ENCODE measurements at regions not wholly inside any gene's neighbourhood (a gene's known extent, or its start where the extent isn't known, plus 50 kb on each side); places are given as distances from the start of the nearest gene placed in this dataset.
"Not testable (repeated sequence)": the region's sequence is repeated elsewhere in the genome, so short reads cannot be mapped to it uniquely, and the experiment has no call there.

DNA sequence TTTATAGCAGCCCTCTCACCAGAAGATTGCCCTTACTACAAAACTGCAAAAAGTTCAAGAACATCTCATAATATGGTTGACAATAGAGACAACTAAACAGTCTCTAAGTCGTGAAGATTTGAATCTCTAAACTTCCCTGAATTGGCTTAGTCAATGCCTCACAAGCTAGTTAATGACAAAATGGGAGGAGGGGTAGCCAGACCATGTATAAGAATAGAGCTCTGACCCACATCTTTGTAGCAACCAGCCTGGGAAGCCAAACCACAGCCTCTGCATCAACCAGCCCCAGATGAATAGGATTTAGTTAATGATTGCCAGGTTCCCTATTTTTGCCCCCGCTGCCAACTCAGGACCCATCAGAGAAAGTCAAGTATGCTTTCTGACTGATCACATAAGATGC is 1265.9 kb upstream of the PCDH10 start:
- DNase-seq (ENCODE audit: low read depth, low spot score); H3K36me3 ChIP-seq (ENCODE audit: insufficient read depth, low read length); H3K9me3 ChIP-seq (ENCODE audit: low read depth, low read length); H3K9ac ChIP-seq (ENCODE audit: insufficient read length); H3K27ac ChIP-seq; H3K4me3 ChIP-seq: not testable (repeated sequence)

DNA sequence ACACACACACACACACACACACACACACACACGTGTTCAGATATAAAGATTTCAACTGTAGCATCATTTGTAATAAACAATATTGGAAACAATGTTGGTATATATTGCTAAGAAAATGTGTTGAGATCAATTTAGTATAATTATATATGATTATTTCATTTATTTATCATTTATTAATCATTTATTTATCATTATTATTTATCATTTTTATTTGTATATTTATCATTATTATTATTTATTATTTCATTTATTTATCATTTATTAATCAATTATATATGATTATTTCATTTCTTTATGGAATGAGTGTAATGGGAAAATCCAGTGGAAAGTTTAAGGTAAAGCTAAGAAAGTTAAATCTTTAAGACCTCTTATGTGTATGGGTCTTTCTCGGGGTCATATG is 1223.4 kb upstream of the PCDH10 start:
- H3K27ac ChIP-seq; H3K4me3 ChIP-seq; H3K9me3 ChIP-seq (ENCODE audit: low read depth, low read length); H3K9ac ChIP-seq (ENCODE audit: insufficient read length); H3K36me3 ChIP-seq (ENCODE audit: insufficient read depth, low read length); DNase-seq (ENCODE audit: low read depth, low spot score): not testable (repeated sequence)

GRCh38 chr4:131967646-131968045 is 1181.4 kb upstream of the PCDH10 start:
- not testable (repeated sequence) for H3K27ac ChIP-seq; H3K9ac ChIP-seq (ENCODE audit: insufficient read length); H3K4me3 ChIP-seq; DNase-seq (ENCODE audit: low read depth, low spot score); H3K9me3 ChIP-seq (ENCODE audit: low read depth, low read length); H3K36me3 ChIP-seq (ENCODE audit: insufficient read depth, low read length)

GRCh38 chr4:131974730-131975129 is 1174.4 kb upstream of the PCDH10 start:
- Histone ChIP-seq H3K9ac (ENCODE audit: insufficient read length) (no peak overlapping the region), H3K27ac (no peak overlapping the region), H3K4me3 (no peak overlapping the region), H3K36me3 (ENCODE audit: insufficient read depth, low read length) (no peaks in the 10 kb centered on the region), H3K9me3 (ENCODE audit: low read depth, low read length) (no peaks in the 10 kb centered on the region)
- no peak for TF ChIP-seq POLR2AphosphoS5 (IDR thresholded peaks at IDR 0.05; ENCODE audit: borderline replicate concordance, low read depth, low read length)
- no peak for TF ChIP-seq EZH2 (IDR thresholded peaks at IDR 0.05)
- no peak for TF ChIP-seq FOXP2 (optimal IDR thresholded peaks at IDR 0.05; ENCODE audit: control extremely low read depth, extremely low read length, insufficient read depth)
- DNase-seq (ENCODE audit: low read depth, low spot score) = no peak

GRCh38 chr4:131975276-131976132 is 1173.6 kb upstream of the PCDH10 start:
- H3K4me3 ChIP-seq; DNase-seq (ENCODE audit: low read depth, low spot score); H3K9ac ChIP-seq (ENCODE audit: insufficient read length); H3K27ac ChIP-seq; H3K9me3 ChIP-seq (ENCODE audit: low read depth, low read length); H3K36me3 ChIP-seq (ENCODE audit: insufficient read depth, low read length): not testable (repeated sequence)

DNA sequence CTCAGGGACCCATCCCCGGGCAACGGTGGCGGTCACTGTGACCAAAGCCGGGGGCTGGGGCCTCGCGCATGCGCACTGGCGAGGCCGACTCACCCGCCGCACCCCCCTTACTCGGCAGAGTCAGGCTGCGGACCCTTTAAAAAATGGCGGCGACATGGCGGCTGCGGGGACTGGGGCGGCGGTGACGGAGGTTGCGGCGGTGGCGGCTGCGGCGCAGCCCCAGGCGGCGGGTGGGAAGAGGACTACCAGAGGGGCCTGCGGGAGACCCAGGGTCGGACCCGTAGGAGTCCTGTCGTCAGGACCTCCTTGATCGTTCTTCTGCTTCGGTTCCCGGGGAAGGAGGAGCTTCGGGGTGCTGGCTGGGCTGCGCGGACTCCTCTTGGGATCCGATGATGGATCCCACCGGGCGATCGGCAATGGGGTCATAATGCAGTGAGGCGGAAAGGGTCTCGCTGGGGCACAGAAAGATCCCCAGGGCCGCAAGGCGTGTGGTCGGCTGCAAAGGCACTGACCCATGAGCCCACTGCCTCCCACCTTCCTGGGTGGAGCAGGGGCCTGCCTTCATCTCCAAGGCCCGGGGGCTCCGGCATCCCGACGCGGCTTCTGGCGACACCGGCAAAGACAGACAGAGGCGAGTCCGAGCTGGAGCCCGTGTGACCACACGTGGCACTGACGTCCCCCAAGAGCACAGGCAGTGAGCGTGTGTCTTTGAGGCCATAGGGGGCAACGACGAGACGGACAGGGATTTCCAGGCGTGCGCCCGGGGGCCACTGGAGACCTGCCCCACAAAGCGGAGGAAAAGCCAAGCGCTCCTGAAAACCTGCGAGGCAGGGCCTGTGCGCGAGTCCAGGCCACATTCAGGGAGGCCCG is 1172.7 kb upstream of the PCDH10 start:
- DNase-seq (ENCODE audit: low read depth, low spot score); H3K9ac ChIP-seq (ENCODE audit: insufficient read length); H3K27ac ChIP-seq; H3K9me3 ChIP-seq (ENCODE audit: low read depth, low read length); H3K4me3 ChIP-seq; H3K36me3 ChIP-seq (ENCODE audit: insufficient read depth, low read length): not testable (repeated sequence)

DNA sequence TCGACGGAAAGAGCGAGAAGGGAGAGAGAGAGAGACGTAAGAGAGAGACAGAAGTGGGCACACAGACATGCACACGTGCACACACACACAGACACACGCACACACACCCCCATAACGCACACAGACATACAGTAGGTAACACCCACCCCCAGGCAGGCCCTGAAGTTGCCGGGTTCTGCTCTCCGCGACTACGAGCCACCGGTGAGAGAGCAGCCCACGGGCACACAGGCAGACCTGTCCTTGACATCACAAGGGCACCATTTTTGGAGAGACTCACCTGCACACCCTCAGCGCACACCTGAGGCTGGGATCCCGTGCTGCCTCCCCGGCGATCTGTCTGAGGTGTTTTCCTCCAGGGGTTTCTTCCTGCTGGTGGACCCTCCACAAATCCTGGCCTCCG is 1171.0 kb upstream of the PCDH10 start:
- no peak for DNase-seq (ENCODE audit: low read depth, low spot score)
- Histone ChIP-seq H3K9me3 (ENCODE audit: low read depth, low read length) (no peaks in the 10 kb centered on the region), H3K36me3 (ENCODE audit: insufficient read depth, low read length) (no peaks in the 10 kb centered on the region), H3K4me3 (no peak overlapping the region), H3K27ac (no peak overlapping the region), H3K9ac (ENCODE audit: insufficient read length) (no peak overlapping the region)
- TF ChIP-seq POLR2AphosphoS5 (IDR thresholded peaks at IDR 0.05; ENCODE audit: borderline replicate concordance, low read depth, low read length) = no peak
- no peak for TF ChIP-seq FOXP2 (optimal IDR thresholded peaks at IDR 0.05; ENCODE audit: control extremely low read depth, extremely low read length, insufficient read depth)
- no peak for TF ChIP-seq EZH2 (IDR thresholded peaks at IDR 0.05)

DNA sequence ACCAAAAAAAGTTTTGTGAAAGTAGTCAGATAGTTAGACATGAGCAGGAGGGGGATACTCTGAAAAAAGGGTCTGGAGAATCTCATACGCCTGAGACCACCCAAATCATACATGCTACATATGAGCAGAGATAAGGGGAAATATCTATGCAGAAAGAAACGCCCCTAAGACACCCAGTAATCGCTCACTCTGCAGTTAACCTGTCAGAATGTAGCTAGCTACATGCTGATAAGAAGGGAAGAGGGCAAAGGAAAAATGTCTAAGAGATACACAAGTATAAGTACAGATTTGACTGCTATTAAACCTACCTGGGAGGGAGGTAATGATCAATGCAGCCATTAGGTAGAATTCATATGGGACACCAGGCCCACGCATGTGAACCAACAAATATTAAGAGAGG is 1159.5 kb upstream of the PCDH10 start:
- TF ChIP-seq FOXP2 (optimal IDR thresholded peaks at IDR 0.05; ENCODE audit: control extremely low read depth, extremely low read length, insufficient read depth) (no peak), POLR2AphosphoS5 (IDR thresholded peaks at IDR 0.05; ENCODE audit: borderline replicate concordance, low read depth, low read length) (no peak), EZH2 (IDR thresholded peaks at IDR 0.05) (no peak)
- Histone ChIP-seq H3K27ac (no peak overlapping the region), H3K9me3 (ENCODE audit: low read depth, low read length) (no peaks in the 10 kb centered on the region), H3K36me3 (ENCODE audit: insufficient read depth, low read length) (no peaks in the 10 kb centered on the region), H3K9ac (ENCODE audit: insufficient read length) (no peak overlapping the region), H3K4me3 (no peak overlapping the region)
- DNase-seq (ENCODE audit: low read depth, low spot score) = no peak

DNA sequence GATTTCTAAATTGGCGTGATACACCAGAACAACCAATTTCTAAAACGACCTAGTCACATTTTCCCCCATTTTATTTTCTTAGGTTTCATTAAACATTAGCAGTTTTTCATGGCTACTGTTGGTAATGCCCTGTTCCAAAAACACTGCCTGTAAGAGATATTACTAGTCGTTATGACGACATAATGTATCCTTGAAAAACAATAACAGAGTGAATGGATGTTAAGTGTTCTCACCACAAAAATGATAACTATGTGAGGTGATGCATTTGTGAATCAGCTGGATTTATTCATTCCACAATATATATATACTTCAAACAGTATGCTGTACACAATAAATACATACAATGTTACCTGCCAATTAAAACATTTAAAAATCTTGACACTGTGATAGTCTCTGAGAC is 1147.6 kb upstream of the PCDH10 start:
- no peak overlapping the region for H3K4me3 ChIP-seq
- TF ChIP-seq FOXP2 (optimal IDR thresholded peaks at IDR 0.05; ENCODE audit: control extremely low read depth, extremely low read length, insufficient read depth) = no peak
- no peak for TF ChIP-seq EZH2 (IDR thresholded peaks at IDR 0.05)
- TF ChIP-seq POLR2AphosphoS5 (IDR thresholded peaks at IDR 0.05; ENCODE audit: borderline replicate concordance, low read depth, low read length) = no peak
- no peaks in the 10 kb centered on the region for H3K36me3 ChIP-seq (ENCODE audit: insufficient read depth, low read length)
- H3K27ac ChIP-seq = no peak overlapping the region
- H3K9me3 ChIP-seq (ENCODE audit: low read depth, low read length) = no peaks in the 10 kb centered on the region
- no peak for DNase-seq (ENCODE audit: low read depth, low spot score)
- no peak overlapping the region for H3K9ac ChIP-seq (ENCODE audit: insufficient read length)
